ENCODE measurements at regions not wholly inside any gene's neighbourhood (a gene's known extent, or its start where the extent isn't known, plus 50 kb on each side); places are given as distances from the start of the nearest gene placed in this dataset.

DNA sequence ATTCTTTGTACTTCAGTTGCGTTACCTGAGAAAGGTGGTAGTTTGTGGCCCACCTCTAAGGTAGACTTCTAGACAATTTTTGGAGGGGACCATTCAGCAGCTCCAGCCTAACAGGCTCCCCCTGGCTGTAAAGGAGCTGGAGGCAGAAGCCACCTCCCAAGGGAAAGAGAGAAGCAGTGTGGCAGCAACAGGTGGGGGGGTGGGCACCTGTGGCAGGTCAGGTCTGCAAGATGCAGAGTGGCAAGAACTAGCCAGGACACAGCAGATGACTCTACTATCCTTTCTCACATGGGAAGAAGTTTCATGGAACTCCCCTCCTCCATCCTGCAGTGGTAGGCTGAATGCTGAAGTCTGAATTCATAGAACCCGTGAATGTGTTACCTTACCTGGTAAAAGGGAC, 148.3 kb upstream of the DTNBP1 start:
- H3K79me2 ChIP-seq (ENCODE audit: insufficient read depth) = no peaks in the 10 kb centered on the region
- ChIA-PET POLR2A (no interaction called here), CTCF (no interaction called here)
- DNase-seq = no peak
- no peak overlapping the region for H3K4me2 ChIP-seq
- no peaks in the 10 kb centered on the region for H3F3A ChIP-seq (replicated peaks; ENCODE audit: insufficient read depth)
- no peaks in the 10 kb centered on the region for H3K9me3 ChIP-seq
- TF ChIP-seq, protein P1, sequence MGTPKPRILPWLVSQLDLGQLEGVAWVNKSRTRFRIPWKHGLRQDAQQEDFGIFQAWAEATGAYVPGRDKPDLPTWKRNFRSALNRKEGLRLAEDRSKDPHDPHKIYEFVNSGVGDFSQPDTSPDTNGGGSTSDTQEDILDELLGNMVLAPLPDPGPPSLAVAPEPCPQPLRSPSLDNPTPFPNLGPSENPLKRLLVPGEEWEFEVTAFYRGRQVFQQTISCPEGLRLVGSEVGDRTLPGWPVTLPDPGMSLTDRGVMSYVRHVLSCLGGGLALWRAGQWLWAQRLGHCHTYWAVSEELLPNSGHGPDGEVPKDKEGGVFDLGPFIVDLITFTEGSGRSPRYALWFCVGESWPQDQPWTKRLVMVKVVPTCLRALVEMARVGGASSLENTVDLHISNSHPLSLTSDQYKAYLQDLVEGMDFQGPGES (IDR thresholded peaks at IDR 0.05; ENCODE audit: low read depth, low read length) = no peak
- TF ChIP-seq JUND (IDR thresholded peaks at IDR 0.05) (no peak), POLR2AphosphoS5 (IDR thresholded peaks at IDR 0.05; ENCODE audit: low read depth, low read length) (no peak), GATA2 (CRISPR knock-in tag; IDR thresholded peaks at IDR 0.05) (no peak), TCF12 (IDR thresholded peaks at IDR 0.05) (no peak), SMC3 (IDR thresholded peaks at IDR 0.05; ENCODE audit: low read depth, low read length) (no peak), NRF1 (IDR thresholded peaks at IDR 0.05; ENCODE audit: low read depth, low read length) (no peak)
- 61% methylated on average over 2 of the region's 2 CpGs for WGBS (ENCODE audit: low lambda C conversion rate)
- H3K36me3 ChIP-seq (replicated peaks in 1 of 2; ENCODE audit: control insufficient read depth in 1 of 2, insufficient read depth in 2 of 2, low read length in 1 of 2) = no peaks in the 10 kb centered on the region
- H2AFZ ChIP-seq (ENCODE audit: low read depth) = no peak overlapping the region
- H3K9ac ChIP-seq = no peak overlapping the region
- H3K9me2 ChIP-seq = no peaks in the 10 kb centered on the region
- H3K27ac ChIP-seq (ENCODE audit: low read depth in 2 of 2, low read length in 1 of 2) = no peak overlapping the region
- no peaks in the 10 kb centered on the region for H3K27me3 ChIP-seq (ENCODE audit: insufficient read depth)
- no peaks in the 10 kb centered on the region for H4K20me1 ChIP-seq (ENCODE audit: insufficient read depth)
- H3K4me3 ChIP-seq (ENCODE audit: low read depth in 2 of 2, low read length in 1 of 2) = no peak overlapping the region
- H3K4me1 ChIP-seq (ENCODE audit: control insufficient read depth in 1 of 2, insufficient read depth in 2 of 2, low read depth in 1 of 2, low read length in 1 of 2) = no peaks in the 10 kb centered on the region

DNA sequence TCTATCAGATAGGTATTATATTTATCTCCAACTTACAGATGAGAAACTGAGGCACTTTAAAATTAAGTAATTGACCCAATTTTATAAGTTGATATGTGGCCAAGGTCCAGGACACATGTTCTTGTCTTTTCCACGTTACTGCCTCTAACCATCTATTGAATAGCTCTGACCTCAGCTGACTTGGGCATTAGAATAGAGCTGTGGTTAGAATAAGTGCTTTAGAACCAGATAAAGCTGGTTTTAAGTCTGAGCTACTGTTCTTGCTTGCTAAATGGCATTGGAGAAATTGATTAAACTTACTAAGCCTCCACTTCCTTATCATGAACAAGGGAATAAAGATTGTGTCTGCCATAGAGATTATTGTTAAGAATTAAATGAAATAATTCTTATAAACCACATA, 147.8 kb upstream of the DTNBP1 start:
- Histone ChIP-seq H3K27ac (ENCODE audit: low read depth in 2 of 2, low read length in 1 of 2) (no peak overlapping the region), H3K9ac (no peak overlapping the region), H3F3A (replicated peaks; ENCODE audit: insufficient read depth) (no peaks in the 10 kb centered on the region), H3K9me2 (no peaks in the 10 kb centered on the region), H3K27me3 (ENCODE audit: insufficient read depth) (no peaks in the 10 kb centered on the region), H3K4me2 (no peak overlapping the region), H3K36me3 (replicated peaks in 1 of 2; ENCODE audit: control insufficient read depth in 1 of 2, insufficient read depth in 2 of 2, low read length in 1 of 2) (no peaks in the 10 kb centered on the region), H3K4me1 (ENCODE audit: control insufficient read depth in 1 of 2, insufficient read depth in 2 of 2, low read depth in 1 of 2, low read length in 1 of 2) (no peaks in the 10 kb centered on the region), H4K20me1 (ENCODE audit: insufficient read depth) (no peaks in the 10 kb centered on the region), H3K9me3 (no peaks in the 10 kb centered on the region), H2AFZ (ENCODE audit: low read depth) (no peak overlapping the region), H3K4me3 (ENCODE audit: low read depth in 2 of 2, low read length in 1 of 2) (no peak overlapping the region), H3K79me2 (ENCODE audit: insufficient read depth) (no peaks in the 10 kb centered on the region)
- ChIA-PET CTCF (interaction anchor here (0.9 kb wide), 1 partner anchor 372 kb away, joined by 3 read pairs; no protein-coding TSS in a partner anchor), POLR2A (no interaction called here)
- DNase-seq = no peak
- TF ChIP-seq EZH2phosphoT487 (IDR thresholded peaks at IDR 0.05; ENCODE audit: borderline replicate concordance, low read depth) (no peak), POLR2AphosphoS5 (IDR thresholded peaks at IDR 0.05; ENCODE audit: low read depth, low read length) (no peak)
- TF ChIP-seq, protein P2, sequence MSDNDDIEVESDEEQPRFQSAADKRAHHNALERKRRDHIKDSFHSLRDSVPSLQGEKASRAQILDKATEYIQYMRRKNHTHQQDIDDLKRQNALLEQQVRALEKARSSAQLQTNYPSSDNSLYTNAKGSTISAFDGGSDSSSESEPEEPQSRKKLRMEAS (IDR thresholded peaks at IDR 0.05; ENCODE audit: low read depth) = no peak
- WGBS (ENCODE audit: low lambda C conversion rate) = 30% methylated on average over 1 of the region's 1 CpG

DNA sequence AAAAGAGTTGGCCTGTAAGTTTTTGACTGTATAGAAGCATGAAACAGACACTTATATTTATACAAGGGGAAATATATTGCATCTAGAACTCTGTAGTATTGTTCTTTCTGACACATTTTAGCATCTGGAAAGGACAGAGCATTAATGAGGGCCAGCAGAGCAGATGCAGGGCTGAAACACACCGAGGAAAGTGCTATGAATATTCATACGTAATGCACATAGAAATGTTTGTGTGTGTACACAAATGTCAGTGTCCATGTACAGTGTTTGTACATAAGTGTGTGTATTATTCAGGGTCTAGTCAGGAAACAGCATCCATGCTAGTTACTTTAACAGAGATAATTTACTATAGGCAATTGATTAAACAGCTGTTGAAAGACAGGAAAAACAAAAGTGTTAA, 146.5 kb upstream of the DTNBP1 start:
- Histone ChIP-seq H4K20me1 (ENCODE audit: insufficient read depth) (no peaks in the 10 kb centered on the region), H3K27me3 (ENCODE audit: insufficient read depth) (no peaks in the 10 kb centered on the region), H3K4me2 (no peak overlapping the region), H3K4me3 (ENCODE audit: low read depth in 2 of 2, low read length in 1 of 2) (no peak overlapping the region), H3K9ac (no peak overlapping the region), H2AFZ (ENCODE audit: low read depth) (no peak overlapping the region), H3K9me2 (no peaks in the 10 kb centered on the region), H3F3A (replicated peaks; ENCODE audit: insufficient read depth) (no peaks in the 10 kb centered on the region), H3K36me3 (replicated peaks in 1 of 2; ENCODE audit: control insufficient read depth in 1 of 2, insufficient read depth in 2 of 2, low read length in 1 of 2) (no peaks in the 10 kb centered on the region), H3K9me3 (no peaks in the 10 kb centered on the region), H3K79me2 (ENCODE audit: insufficient read depth) (no peaks in the 10 kb centered on the region), H3K27ac (ENCODE audit: low read depth in 2 of 2, low read length in 1 of 2) (no peak overlapping the region), H3K4me1 (ENCODE audit: control insufficient read depth in 1 of 2, insufficient read depth in 2 of 2, low read depth in 1 of 2, low read length in 1 of 2) (no peaks in the 10 kb centered on the region)
- CTCF ChIA-PET = interaction anchor here (1.0 kb wide), 1 partner anchor 16 kb away, joined by 3 read pairs; no protein-coding TSS in a partner anchor
- WGBS (ENCODE audit: low lambda C conversion rate) = 43% methylated on average over 2 of the region's 2 CpGs
- POLR2A ChIA-PET = no interaction called here
- no peak for DNase-seq
- TF ChIP-seq, protein P3, sequence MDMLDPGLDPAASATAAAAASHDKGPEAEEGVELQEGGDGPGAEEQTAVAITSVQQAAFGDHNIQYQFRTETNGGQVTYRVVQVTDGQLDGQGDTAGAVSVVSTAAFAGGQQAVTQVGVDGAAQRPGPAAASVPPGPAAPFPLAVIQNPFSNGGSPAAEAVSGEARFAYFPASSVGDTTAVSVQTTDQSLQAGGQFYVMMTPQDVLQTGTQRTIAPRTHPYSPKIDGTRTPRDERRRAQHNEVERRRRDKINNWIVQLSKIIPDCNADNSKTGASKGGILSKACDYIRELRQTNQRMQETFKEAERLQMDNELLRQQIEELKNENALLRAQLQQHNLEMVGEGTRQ (IDR thresholded peaks at IDR 0.05; ENCODE audit: borderline replicate concordance, low read depth, low read length) = no peak
- TF ChIP-seq MXI1 (IDR thresholded peaks at IDR 0.05; ENCODE audit: low read depth, low read length) (no peak), GABPA (IDR thresholded peaks at IDR 0.05; ENCODE audit: low read depth) (no peak), RCOR1 (IDR thresholded peaks at IDR 0.05; ENCODE audit: low read length) (no peak), ELF1 (IDR thresholded peaks at IDR 0.05) (no peak), FOSL2 (IDR thresholded peaks at IDR 0.05; ENCODE audit: borderline replicate concordance, low read depth) (no peak), NFIC (IDR thresholded peaks at IDR 0.05; ENCODE audit: borderline replicate concordance) (no peak), TEAD4 (IDR thresholded peaks at IDR 0.05; ENCODE audit: borderline replicate concordance, insufficient read depth) (no peak), POLR2AphosphoS5 (IDR thresholded peaks at IDR 0.05; ENCODE audit: low read depth, low read length) (no peak), FOXJ3 (CRISPR knock-in tag; IDR thresholded peaks at IDR 0.05) (no peak)
- TF ChIP-seq, protein P4, sequence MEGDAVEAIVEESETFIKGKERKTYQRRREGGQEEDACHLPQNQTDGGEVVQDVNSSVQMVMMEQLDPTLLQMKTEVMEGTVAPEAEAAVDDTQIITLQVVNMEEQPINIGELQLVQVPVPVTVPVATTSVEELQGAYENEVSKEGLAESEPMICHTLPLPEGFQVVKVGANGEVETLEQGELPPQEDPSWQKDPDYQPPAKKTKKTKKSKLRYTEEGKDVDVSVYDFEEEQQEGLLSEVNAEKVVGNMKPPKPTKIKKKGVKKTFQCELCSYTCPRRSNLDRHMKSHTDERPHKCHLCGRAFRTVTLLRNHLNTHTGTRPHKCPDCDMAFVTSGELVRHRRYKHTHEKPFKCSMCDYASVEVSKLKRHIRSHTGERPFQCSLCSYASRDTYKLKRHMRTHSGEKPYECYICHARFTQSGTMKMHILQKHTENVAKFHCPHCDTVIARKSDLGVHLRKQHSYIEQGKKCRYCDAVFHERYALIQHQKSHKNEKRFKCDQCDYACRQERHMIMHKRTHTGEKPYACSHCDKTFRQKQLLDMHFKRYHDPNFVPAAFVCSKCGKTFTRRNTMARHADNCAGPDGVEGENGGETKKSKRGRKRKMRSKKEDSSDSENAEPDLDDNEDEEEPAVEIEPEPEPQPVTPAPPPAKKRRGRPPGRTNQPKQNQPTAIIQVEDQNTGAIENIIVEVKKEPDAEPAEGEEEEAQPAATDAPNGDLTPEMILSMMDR (IDR thresholded peaks at IDR 0.05) = no peak
- TF ChIP-seq, protein P2 (IDR thresholded peaks at IDR 0.05; ENCODE audit: low read depth) = no peak
